Liver (tissue), 8 donors: ENCODE measurements at regions not wholly inside any gene's neighbourhood (a gene's known extent, or its start where the extent isn't known, plus 50 kb on each side); places are given as distances from the start of the nearest gene placed in this dataset.

ENCODE experiments used
- DNase-seq: peaks from one replicate; pipeline ENCODE4 v3.0.0-alpha.2; 2017; ENCODE audit warnings: low spot score
- H3K27ac ChIP-seq, 2 donors: one replicate each; pipeline ENCODE4 v1.7.0; 2013; ENCODE audit warnings: inconsistent platforms in 2 of 2, low read length in 2 of 2, control low read depth in 1 of 2, low read depth in 1 of 2, mild to moderate bottlenecking in 1 of 2
- H3K27me3 ChIP-seq, 4 donors: one replicate each; pipeline versions ENCODE4 v1.6.1 to v1.7.0; 2013; ENCODE audit warnings: low read length in 3 of 4, inconsistent platforms in 1 of 4, mild to moderate bottlenecking in 1 of 4, moderate library complexity in 1 of 4; ENCODE audit not compliant: control insufficient read depth in 4 of 4, insufficient read depth in 4 of 4
- H3K36me3 ChIP-seq, 4 donors: one replicate each; pipeline versions ENCODE4 v1.6.1 to v1.7.0; 2013; ENCODE audit warnings: low read length in 3 of 4, mild to moderate bottlenecking in 3 of 4, low read depth in 1 of 4, moderate library complexity in 1 of 4; ENCODE audit not compliant: control insufficient read depth in 4 of 4, insufficient read depth in 3 of 4
- H3K4me1 ChIP-seq, 4 donors: one replicate each; pipeline versions ENCODE4 v1.6.1 to v1.7.0; 2013; ENCODE audit warnings: low read length in 3 of 4, mild to moderate bottlenecking in 3 of 4, moderate library complexity in 1 of 4; ENCODE audit not compliant: control insufficient read depth in 4 of 4, insufficient read depth in 4 of 4
- H3K4me3 ChIP-seq, 3 donors: one replicate each; pipeline versions ENCODE4 v1.6.1 to v1.7.0; 2013; ENCODE audit warnings: low read length in 3 of 3, control low read depth in 1 of 3, low read depth in 1 of 3, mild to moderate bottlenecking in 1 of 3
- H3K9ac ChIP-seq, 2 donors: one replicate each; pipeline ENCODE4 v1.7.0; 2013; ENCODE audit warnings: low read length in 2 of 2, mild to moderate bottlenecking in 2 of 2, moderate library complexity in 2 of 2, control low read depth in 1 of 2, low read depth in 1 of 2
- H3K9me3 ChIP-seq, 4 donors: one replicate each; pipeline versions ENCODE4 v1.6.1 to v1.7.0; 2013; ENCODE audit warnings: low read length in 3 of 4; ENCODE audit not compliant: control insufficient read depth in 4 of 4
- FOXA1 ChIP-seq: IDR thresholded peaks from 2 replicates; pipeline ENCODE4 v1.6.1; 2016; ENCODE audit warnings: antibody characterized with exemption
- FOXA2 ChIP-seq: IDR thresholded peaks from 2 replicates; pipeline ENCODE4 v1.6.1; 2016; ENCODE audit warnings: antibody characterized with exemption
- GABPA ChIP-seq, 2 donors: IDR thresholded peaks in 1 of 2; conservative IDR thresholded peaks in 1 of 2; 2 replicates each; pipeline ENCODE4 v1.6.1; 2016; ENCODE audit warnings: antibody characterized with exemption in 2 of 2, mild to moderate bottlenecking in 1 of 2, moderate library complexity in 1 of 2
- HNF4A ChIP-seq, 2 donors: conservative IDR thresholded peaks; 2 replicates each; pipeline ENCODE4 v1.6.1; 2016; ENCODE audit warnings: antibody characterized with exemption in 2 of 2, mild to moderate bottlenecking in 2 of 2
- HNF4G ChIP-seq: IDR thresholded peaks from 2 replicates; pipeline ENCODE4 v1.6.1; 2016; ENCODE audit warnings: antibody characterized with exemption
- JUND ChIP-seq, 2 donors: IDR thresholded peaks; 2 replicates each; pipeline ENCODE4 v1.6.1; 2016; ENCODE audit warnings: antibody characterized with exemption in 2 of 2
- NR2F2 ChIP-seq: IDR thresholded peaks from 2 replicates; pipeline ENCODE4 v1.6.1; 2016; ENCODE audit warnings: antibody characterized with exemption
- RAD21 ChIP-seq, 2 donors: IDR thresholded peaks; 2 replicates each; pipeline ENCODE4 v1.6.1; 2016; ENCODE audit warnings: antibody characterized with exemption in 2 of 2, mild to moderate bottlenecking in 2 of 2
- SP1 ChIP-seq: IDR thresholded peaks from 2 replicates; pipeline ENCODE4 v1.6.1; 2018; ENCODE audit warnings: antibody characterized with exemption, mild to moderate bottlenecking
- TAF1 ChIP-seq: conservative IDR thresholded peaks from 2 replicates; pipeline ENCODE4 v1.6.1; 2016; ENCODE audit warnings: antibody characterized with exemption, mild to moderate bottlenecking
- YY1 ChIP-seq: IDR thresholded peaks from 2 replicates; pipeline ENCODE4 v1.6.1; 2016; ENCODE audit warnings: antibody characterized with exemption, mild to moderate bottlenecking
- WGBS: extraction: QIAGEN DNeasy Blood & Tissue Kit; methylation state at CpG from one replicate; pipeline ENCODE4 v1.1.7; 2013; 5-methylcytosine and 5-hydroxymethylcytosine counted together
- TF ChIP-seq, protein P1 (sequence below): fragments of 150-350 bp; IDR thresholded peaks from 2 replicates; pipeline ENCODE4 v1.5.1; 2017; ENCODE audit warnings: improper control_type of control experiment, low read depth, low read length; ENCODE audit not compliant: missing input control
- TF ChIP-seq, protein P2 (sequence below): IDR thresholded peaks from 2 replicates; pipeline ENCODE4 v1.6.1; 2016; ENCODE audit warnings: antibody characterized with exemption
- TF ChIP-seq, protein P3 (sequence below): IDR thresholded peaks from 2 replicates; pipeline ENCODE4 v1.6.1; 2016; ENCODE audit warnings: antibody characterized with exemption, mild to moderate bottlenecking
- TF ChIP-seq, protein P4 (sequence below): IDR thresholded peaks from 2 replicates; pipeline ENCODE4 v1.6.1; 2016; ENCODE audit warnings: antibody characterized with exemption
- donor health status: healthy.
- donor health status: healthy.
- donor health status: healthy.
- donor health status: healthy.
- donor health status: healthy.

DNA sequence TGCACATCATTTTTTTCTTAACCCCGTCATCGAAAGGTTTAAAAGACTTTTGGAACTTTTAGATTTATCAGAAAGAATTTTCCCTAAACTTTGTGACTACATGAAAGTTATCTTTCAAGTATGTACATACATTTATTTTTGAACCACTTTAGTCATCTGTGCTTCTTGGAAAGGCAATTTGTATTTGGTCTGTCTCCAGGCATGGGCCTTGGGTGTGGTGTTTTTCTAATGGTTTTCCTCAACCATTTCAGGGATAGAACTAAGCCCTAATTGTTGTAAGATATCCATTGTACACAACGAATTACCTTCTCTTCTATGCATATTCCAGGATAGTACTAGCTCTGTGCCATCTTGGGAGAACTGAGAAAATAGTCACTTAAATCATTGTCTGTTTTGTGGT is 191.5 kb upstream of the RPL34 start (continued):
- TF ChIP-seq, protein P1, sequence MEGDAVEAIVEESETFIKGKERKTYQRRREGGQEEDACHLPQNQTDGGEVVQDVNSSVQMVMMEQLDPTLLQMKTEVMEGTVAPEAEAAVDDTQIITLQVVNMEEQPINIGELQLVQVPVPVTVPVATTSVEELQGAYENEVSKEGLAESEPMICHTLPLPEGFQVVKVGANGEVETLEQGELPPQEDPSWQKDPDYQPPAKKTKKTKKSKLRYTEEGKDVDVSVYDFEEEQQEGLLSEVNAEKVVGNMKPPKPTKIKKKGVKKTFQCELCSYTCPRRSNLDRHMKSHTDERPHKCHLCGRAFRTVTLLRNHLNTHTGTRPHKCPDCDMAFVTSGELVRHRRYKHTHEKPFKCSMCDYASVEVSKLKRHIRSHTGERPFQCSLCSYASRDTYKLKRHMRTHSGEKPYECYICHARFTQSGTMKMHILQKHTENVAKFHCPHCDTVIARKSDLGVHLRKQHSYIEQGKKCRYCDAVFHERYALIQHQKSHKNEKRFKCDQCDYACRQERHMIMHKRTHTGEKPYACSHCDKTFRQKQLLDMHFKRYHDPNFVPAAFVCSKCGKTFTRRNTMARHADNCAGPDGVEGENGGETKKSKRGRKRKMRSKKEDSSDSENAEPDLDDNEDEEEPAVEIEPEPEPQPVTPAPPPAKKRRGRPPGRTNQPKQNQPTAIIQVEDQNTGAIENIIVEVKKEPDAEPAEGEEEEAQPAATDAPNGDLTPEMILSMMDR: no peak
- TF ChIP-seq FOXA1: no peak
- TF ChIP-seq, protein P2, sequence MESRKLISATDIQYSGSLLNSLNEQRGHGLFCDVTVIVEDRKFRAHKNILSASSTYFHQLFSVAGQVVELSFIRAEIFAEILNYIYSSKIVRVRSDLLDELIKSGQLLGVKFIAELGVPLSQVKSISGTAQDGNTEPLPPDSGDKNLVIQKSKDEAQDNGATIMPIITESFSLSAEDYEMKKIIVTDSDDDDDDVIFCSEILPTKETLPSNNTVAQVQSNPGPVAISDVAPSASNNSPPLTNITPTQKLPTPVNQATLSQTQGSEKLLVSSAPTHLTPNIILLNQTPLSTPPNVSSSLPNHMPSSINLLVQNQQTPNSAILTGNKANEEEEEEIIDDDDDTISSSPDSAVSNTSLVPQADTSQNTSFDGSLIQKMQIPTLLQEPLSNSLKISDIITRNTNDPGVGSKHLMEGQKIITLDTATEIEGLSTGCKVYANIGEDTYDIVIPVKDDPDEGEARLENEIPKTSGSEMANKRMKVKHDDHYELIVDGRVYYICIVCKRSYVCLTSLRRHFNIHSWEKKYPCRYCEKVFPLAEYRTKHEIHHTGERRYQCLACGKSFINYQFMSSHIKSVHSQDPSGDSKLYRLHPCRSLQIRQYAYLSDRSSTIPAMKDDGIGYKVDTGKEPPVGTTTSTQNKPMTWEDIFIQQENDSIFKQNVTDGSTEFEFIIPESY: no peak

DNA sequence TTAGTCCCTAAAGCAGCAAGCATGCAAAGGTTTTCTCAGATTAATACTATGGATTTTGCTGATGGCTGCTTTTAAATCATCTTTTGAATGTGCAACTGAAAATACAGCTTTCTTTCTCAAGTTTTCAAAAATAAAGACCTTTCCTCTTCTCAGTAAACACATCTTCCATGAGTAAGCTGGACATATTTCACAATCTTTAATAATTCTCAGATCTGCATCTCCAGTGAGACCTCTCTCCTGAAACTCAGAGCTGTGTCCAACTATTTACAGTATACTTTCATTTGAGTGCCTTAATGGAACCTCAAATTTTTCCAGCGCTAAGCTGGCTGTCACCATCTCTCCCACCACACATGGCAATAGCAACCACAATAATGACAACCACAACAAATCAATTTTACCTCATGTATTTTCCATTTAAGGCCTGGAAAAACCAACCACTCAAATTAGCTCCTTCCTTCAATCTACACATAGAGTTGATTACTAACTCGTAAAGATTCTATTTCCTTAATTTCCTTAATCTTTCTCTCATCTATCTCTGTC is 192.4 kb upstream of the RPL34 start:
- TF ChIP-seq TAF1 (no peak), RAD21 (IDR thresholded peaks at IDR 0.05) (no peak), HNF4A (conservative IDR thresholded peaks at IDR 0.05) (no peak), NR2F2 (no peak), YY1 (no peak), JUND (IDR thresholded peaks at IDR 0.05) (no peak), GABPA (IDR thresholded peaks at IDR 0.05 in 1 of 2, conservative IDR thresholded peaks at IDR 0.05 in 1 of 2) (no peak), SP1 (no peak), FOXA2 (no peak), HNF4G (no peak)
- TF ChIP-seq, protein P3, sequence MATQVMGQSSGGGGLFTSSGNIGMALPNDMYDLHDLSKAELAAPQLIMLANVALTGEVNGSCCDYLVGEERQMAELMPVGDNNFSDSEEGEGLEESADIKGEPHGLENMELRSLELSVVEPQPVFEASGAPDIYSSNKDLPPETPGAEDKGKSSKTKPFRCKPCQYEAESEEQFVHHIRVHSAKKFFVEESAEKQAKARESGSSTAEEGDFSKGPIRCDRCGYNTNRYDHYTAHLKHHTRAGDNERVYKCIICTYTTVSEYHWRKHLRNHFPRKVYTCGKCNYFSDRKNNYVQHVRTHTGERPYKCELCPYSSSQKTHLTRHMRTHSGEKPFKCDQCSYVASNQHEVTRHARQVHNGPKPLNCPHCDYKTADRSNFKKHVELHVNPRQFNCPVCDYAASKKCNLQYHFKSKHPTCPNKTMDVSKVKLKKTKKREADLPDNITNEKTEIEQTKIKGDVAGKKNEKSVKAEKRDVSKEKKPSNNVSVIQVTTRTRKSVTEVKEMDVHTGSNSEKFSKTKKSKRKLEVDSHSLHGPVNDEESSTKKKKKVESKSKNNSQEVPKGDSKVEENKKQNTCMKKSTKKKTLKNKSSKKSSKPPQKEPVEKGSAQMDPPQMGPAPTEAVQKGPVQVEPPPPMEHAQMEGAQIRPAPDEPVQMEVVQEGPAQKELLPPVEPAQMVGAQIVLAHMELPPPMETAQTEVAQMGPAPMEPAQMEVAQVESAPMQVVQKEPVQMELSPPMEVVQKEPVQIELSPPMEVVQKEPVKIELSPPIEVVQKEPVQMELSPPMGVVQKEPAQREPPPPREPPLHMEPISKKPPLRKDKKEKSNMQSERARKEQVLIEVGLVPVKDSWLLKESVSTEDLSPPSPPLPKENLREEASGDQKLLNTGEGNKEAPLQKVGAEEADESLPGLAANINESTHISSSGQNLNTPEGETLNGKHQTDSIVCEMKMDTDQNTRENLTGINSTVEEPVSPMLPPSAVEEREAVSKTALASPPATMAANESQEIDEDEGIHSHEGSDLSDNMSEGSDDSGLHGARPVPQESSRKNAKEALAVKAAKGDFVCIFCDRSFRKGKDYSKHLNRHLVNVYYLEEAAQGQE: no peak
- TF ChIP-seq, protein P1: no peak
- TF ChIP-seq, protein P4, sequence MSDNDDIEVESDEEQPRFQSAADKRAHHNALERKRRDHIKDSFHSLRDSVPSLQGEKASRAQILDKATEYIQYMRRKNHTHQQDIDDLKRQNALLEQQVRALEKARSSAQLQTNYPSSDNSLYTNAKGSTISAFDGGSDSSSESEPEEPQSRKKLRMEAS: no peak
- H3K4me3 ChIP-seq: no peak overlapping the region
- H3K27ac ChIP-seq: no peak overlapping the region
- H3K4me1 ChIP-seq: no peaks in the 10 kb centered on the region
- 87% methylated on average over 2 of the region's 2 CpGs for WGBS
- H3K9me3 ChIP-seq: no peaks in the 10 kb centered on the region
- H3K9ac ChIP-seq: no peak overlapping the region
- no peak for DNase-seq
- H3K36me3 ChIP-seq: no peaks in the 10 kb centered on the region
- H3K27me3 ChIP-seq: no peaks in the 10 kb centered on the region
